GM18508 (cell line): ENCODE measurements at regions not wholly inside any gene's neighbourhood (a gene's known extent, or its start where the extent isn't known, plus 50 kb on each side); places are given as distances from the start of the nearest gene placed in this dataset.

Experiments
- ATAC-seq: cut with Tn5 transposase; IDR thresholded peaks from one replicate; pipeline ENCODE4 v1.9.1; 2021; ENCODE audit warnings: moderate number of reproducible peaks; ENCODE audit not compliant: insufficient read depth, unreplicated experiment

- no peak for ATAC-seq
These were observed 91.6 kb upstream of the KLHL25 start for GRCh38 chr15:85886309-85886811.

GRCh38 chr15:85889956-85890619 lies 95.4 kb upstream of the KLHL25 start:
- no peak for ATAC-seq

- ATAC-seq = no peak
These were observed 95.9 kb upstream of the KLHL25 start for GRCh38 chr15:85890620-85890980.

GRCh38 chr15:85891470-85891869 lies 96.7 kb upstream of the KLHL25 start:
- ATAC-seq = no peak

GRCh38 chr15:85892232-85892631 lies 97.5 kb upstream of the KLHL25 start:
- ATAC-seq = no peak

- no peak for ATAC-seq
These were observed 102.6 kb upstream of the KLHL25 start for GRCh38 chr15:85897207-85897894.

GRCh38 chr15:85897895-85898717 lies 103.4 kb upstream of the KLHL25 start:
- no peak for ATAC-seq

GRCh38 chr15:85899927-85900326 lies 105.2 kb upstream of the KLHL25 start:
- no peak for ATAC-seq

GRCh38 chr15:85905751-85906450 lies 111.2 kb upstream of the KLHL25 start:
- ATAC-seq = no peak

- ATAC-seq = no peak
These were observed 111.9 kb upstream of the KLHL25 start for GRCh38 chr15:85906640-85907039.

- no peak for ATAC-seq
These were observed 116.1 kb upstream of the KLHL25 start for GRCh38 chr15:85910834-85911233.

GRCh38 chr15:85913461-85913860 lies 118.7 kb upstream of the KLHL25 start:
- no peak for ATAC-seq

- no peak for ATAC-seq
These were observed 126.2 kb upstream of the KLHL25 start for GRCh38 chr15:85920956-85921355.

- no peak for ATAC-seq
These were observed 129.4 kb upstream of the KLHL25 start for GRCh38 chr15:85924088-85924487.

GRCh38 chr15:85925649-85926237 lies 131.0 kb upstream of the KLHL25 start:
- ATAC-seq = no peak

- ATAC-seq = no peak
These were observed 132.1 kb upstream of the KLHL25 start for GRCh38 chr15:85926834-85927233.

- ATAC-seq = no peak
These were observed 133.3 kb upstream of the KLHL25 start for GRCh38 chr15:85927931-85928537.

- no peak for ATAC-seq
These were observed 135.1 kb upstream of the KLHL25 start for GRCh38 chr15:85929786-85930185.

GRCh38 chr15:85932391-85932790 lies 137.7 kb upstream of the KLHL25 start:
- ATAC-seq = no peak

- no peak for ATAC-seq
These were observed 140.0 kb upstream of the KLHL25 start for GRCh38 chr15:85934691-85935090.
